ENCODE measurements at regions not wholly inside any gene's neighbourhood (a gene's known extent, or its start where the extent isn't known, plus 50 kb on each side); places are given as distances from the start of the nearest gene placed in this dataset.

DNA sequence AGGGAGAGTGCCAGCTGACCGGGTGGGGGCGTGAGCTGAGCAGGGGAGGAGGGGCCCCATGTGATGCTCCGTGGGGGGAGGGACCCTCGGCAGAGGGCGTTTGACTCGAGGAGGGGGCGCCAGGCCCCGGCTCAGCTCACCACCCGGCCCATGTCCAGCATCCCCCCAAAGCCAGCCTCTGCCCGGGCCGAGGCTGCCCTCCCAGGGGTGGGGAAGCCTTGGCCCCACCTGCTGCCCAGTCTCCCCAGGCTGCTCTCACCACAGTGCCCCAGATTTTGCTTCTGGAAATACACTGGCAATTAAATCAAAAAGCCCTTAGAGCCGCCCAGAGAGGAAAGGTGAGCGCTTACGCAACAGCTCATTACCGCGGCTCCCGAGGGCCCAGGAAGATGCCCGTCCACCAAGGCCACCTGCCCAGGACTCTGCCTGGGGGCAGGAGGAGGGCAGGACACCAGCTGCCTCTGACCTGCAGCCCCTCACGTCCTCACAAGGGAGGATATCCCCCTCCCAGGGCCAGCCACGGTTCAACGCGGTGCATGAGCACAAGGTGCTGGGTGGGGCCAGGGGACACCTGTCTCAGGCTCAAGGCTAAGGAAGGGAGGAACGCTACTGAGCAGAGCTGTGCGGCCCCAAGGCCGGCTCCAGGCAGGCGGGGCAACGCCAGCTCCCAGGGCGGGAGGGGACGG, 70.0 kb upstream of the INPP5A start:
- H3K4me3 ChIP-seq: peak overlapping the region in 2 of 4 donors; percentile 12 to 13
- peak; percentile 60 for DNase-seq

DNA sequence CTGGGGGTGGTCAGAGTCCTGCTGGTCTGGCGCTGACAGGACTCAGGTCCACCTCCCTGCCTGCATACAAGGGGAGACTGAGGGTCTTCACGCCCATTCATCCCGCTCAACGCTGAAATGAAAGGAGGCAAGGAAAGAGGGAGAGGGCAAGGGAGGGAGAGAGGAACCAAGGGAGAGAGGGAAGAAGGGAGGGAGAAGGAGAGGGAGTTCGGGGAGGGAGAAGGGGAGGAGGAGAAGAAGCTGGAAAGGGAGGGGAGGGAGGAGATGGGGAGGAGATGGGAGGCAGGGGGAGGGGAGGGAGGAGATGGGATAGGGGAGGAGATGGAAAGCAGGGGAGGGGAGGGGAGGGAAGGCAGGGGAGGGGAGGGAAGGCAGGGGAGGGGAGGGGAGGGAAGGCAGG, 69.4 kb upstream of the INPP5A start:
- intact Hi-C loops (cut with DNase I; ENCODE audit: low total_unique reads): loop anchor here (5.0 kb wide), 1 partner anchor 69 kb away; the partner anchor contains the start of gene INPP5A
- in situ Hi-C loops (cut with MboI; ENCODE audit: low pct_ligation_motif_present in 1 of 4, low pct_unique_long_range_greater_than_20kb in 1 of 4, low sequenced_read_pairs in 3 of 4): loop anchor here in 1 of 4 donors (25.0 kb wide), 1 partner anchor 256 kb away; no protein-coding TSS in a partner anchor
- no peaks in the 10 kb centered on the region for H3K9me3 ChIP-seq
- H3K27ac ChIP-seq: peak overlapping the region; percentile 72 to 91 (median 88)
- 52 to 58% methylated on average over 5 of the region's 5 CpGs for WGBS, 2 donors (ENCODE audit: low coverage in 1 of 2)
- peak overlapping the region in 2 of 4 donors; percentile 12 to 13 for H3K4me3 ChIP-seq
- no peaks in the 10 kb centered on the region for H3K36me3 ChIP-seq
- H3K27me3 ChIP-seq: no peaks in the 10 kb centered on the region
- TF ChIP-seq POLR2A (IDR thresholded peaks at IDR 0.05): no peak
- no peak for TF ChIP-seq POLR2AphosphoS5 (IDR thresholded peaks at IDR 0.05)
- TF ChIP-seq, protein P1, sequence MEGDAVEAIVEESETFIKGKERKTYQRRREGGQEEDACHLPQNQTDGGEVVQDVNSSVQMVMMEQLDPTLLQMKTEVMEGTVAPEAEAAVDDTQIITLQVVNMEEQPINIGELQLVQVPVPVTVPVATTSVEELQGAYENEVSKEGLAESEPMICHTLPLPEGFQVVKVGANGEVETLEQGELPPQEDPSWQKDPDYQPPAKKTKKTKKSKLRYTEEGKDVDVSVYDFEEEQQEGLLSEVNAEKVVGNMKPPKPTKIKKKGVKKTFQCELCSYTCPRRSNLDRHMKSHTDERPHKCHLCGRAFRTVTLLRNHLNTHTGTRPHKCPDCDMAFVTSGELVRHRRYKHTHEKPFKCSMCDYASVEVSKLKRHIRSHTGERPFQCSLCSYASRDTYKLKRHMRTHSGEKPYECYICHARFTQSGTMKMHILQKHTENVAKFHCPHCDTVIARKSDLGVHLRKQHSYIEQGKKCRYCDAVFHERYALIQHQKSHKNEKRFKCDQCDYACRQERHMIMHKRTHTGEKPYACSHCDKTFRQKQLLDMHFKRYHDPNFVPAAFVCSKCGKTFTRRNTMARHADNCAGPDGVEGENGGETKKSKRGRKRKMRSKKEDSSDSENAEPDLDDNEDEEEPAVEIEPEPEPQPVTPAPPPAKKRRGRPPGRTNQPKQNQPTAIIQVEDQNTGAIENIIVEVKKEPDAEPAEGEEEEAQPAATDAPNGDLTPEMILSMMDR (IDR thresholded peaks at IDR 0.05): no peak
- no peak for TF ChIP-seq EP300 (IDR thresholded peaks at IDR 0.05; ENCODE audit: low read depth)
- DNase-seq: no peak
- H3K4me1 ChIP-seq: peaks cover 37 to 55% (median 52%) of the 10 kb centered on the region in 4 donors

More for the DNA sequence above, 70.0 kb upstream of the INPP5A start:
- Histone ChIP-seq H3K27ac (peak overlapping the region; percentile 72 to 91 (median 88)), H3K4me1 (peaks cover 42 to 61% (median 57%) of the 10 kb centered on the region in 4 donors), H3K27me3 (no peaks in the 10 kb centered on the region), H3K36me3 (no peaks in the 10 kb centered on the region), H3K9me3 (no peaks in the 10 kb centered on the region)
- in situ Hi-C loops (cut with MboI; ENCODE audit: low pct_ligation_motif_present in 1 of 4, low pct_unique_long_range_greater_than_20kb in 1 of 4, low sequenced_read_pairs in 3 of 4) (loop anchor here in 1 of 4 donors (25.0 kb wide), 1 partner anchor 255 kb away; no protein-coding TSS in a partner anchor), intact Hi-C loops (cut with DNase I; ENCODE audit: low total_unique reads) (loop anchor here (5.0 kb wide), 1 partner anchor 70 kb away; the partner anchor contains the start of gene INPP5A)
- WGBS, 2 donors (ENCODE audit: low coverage in 1 of 2): 51% methylated on average over 27 of the region's 29 CpGs; no CpG with 5 or more reads in 1 of the 2 donors
- TF ChIP-seq POLR2AphosphoS5 (IDR thresholded peaks at IDR 0.05): peak in 1 of 3 donors; percentile 23
- TF ChIP-seq, protein P1 (IDR thresholded peaks at IDR 0.05): no peak
- peak; percentile 39 for TF ChIP-seq POLR2A (IDR thresholded peaks at IDR 0.05)

DNA sequence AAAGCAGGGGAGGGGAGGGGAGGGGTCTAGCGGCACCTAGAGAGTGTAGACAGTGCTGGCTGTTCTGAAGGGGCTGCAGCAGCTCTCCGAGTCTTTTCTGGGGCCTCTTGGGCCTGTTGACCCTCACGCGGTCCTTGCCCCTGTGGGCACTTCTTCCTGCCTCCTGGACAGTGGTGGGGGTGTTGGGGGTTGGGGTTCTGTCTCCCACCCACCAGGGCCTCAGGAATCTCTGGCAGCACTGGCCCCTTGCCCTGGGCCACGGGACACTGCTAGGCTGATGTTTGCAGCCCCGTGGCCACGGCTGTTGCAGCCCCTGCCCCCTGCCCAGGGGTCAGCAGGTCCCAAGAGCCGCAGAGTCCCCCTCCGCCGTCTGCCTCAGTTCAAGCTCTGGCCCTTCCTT, 68.9 kb upstream of the INPP5A start:
- H3K4me1 ChIP-seq: peaks cover 33 to 50% (median 47%) of the 10 kb centered on the region in 4 donors
- intact Hi-C loops (cut with DNase I; ENCODE audit: low total_unique reads) (loop anchor here (5.0 kb wide), 1 partner anchor 69 kb away; the partner anchor contains the start of gene INPP5A), in situ Hi-C loops (cut with MboI; ENCODE audit: low pct_ligation_motif_present in 1 of 4, low pct_unique_long_range_greater_than_20kb in 1 of 4, low sequenced_read_pairs in 3 of 4) (loop anchor here in 1 of 4 donors (25.0 kb wide), 1 partner anchor 256 kb away; no protein-coding TSS in a partner anchor)
- H3K27me3 ChIP-seq: no peaks in the 10 kb centered on the region
- no peak for TF ChIP-seq POLR2A (IDR thresholded peaks at IDR 0.05)
- no peak for TF ChIP-seq EP300 (IDR thresholded peaks at IDR 0.05; ENCODE audit: low read depth)
- TF ChIP-seq, protein P1 (IDR thresholded peaks at IDR 0.05): no peak
- TF ChIP-seq POLR2AphosphoS5 (IDR thresholded peaks at IDR 0.05): no peak
- H3K4me3 ChIP-seq: no peak overlapping the region
- peak overlapping the region; percentile 58 to 75 (median 67) for H3K27ac ChIP-seq
- no peaks in the 10 kb centered on the region for H3K36me3 ChIP-seq
- 84% methylated on average over 10 of the region's 10 CpGs; no CpG with 5 or more reads in 1 of the 2 donors for WGBS, 2 donors (ENCODE audit: low coverage in 1 of 2)
- no peak for DNase-seq
- H3K9me3 ChIP-seq: no peaks in the 10 kb centered on the region

DNA sequence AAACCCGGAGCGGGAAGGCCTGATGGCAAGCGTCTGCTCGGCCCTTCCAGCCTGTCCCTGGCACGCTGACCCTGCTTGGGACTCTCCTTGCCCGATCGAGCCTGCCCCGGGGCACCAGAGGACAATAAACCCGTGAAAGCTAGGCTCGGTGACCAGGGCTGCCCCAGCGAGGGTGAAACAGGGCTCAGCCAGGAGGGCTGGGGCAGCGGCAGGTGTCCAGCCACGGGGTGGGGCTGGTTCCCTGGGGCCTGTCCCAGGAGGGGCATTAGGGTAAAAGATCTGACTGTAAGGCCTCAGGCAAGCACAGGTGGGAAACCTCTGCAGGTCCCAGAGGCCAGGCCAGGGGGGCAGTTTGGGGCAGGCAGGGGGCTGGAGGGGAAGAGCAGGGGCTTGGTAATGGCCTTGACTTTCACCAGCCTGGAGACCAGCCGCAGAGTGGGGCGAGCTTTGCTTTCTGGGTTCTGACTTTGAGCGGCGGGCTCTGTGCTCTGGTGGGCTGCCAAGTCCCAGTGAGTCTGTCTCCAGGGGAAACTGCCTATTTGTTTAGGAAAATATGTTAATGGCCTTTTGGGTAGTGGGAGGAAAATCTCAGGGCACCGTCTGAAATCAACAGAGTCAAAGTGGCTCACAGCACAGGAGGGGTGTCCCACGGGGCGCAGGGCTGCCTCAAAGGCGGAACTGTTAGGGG, 68.2 kb upstream of the INPP5A start:
- intact Hi-C loops (cut with DNase I; ENCODE audit: low total_unique reads): loop anchor here (5.0 kb wide), 1 partner anchor 68 kb away; the partner anchor contains the start of gene INPP5A
- in situ Hi-C loops (cut with MboI; ENCODE audit: low pct_ligation_motif_present in 1 of 4, low pct_unique_long_range_greater_than_20kb in 1 of 4, low sequenced_read_pairs in 3 of 4): loop anchor here in 1 of 4 donors (25.0 kb wide), 1 partner anchor 257 kb away; no protein-coding TSS in a partner anchor
- no peak overlapping the region for H3K4me3 ChIP-seq
- DNase-seq: no peak
- peak overlapping the region; percentile 58 to 75 (median 67) for H3K27ac ChIP-seq
- no peaks in the 10 kb centered on the region for H3K9me3 ChIP-seq
- TF ChIP-seq POLR2A (IDR thresholded peaks at IDR 0.05) (no peak), POLR2AphosphoS5 (IDR thresholded peaks at IDR 0.05) (peak in 1 of 3 donors; percentile 11)
- WGBS, 2 donors (ENCODE audit: low coverage in 1 of 2): 49 to 57% methylated on average over 6 to 21 of the region's 21 CpGs
- peaks cover 26 to 44% (median 40%) of the 10 kb centered on the region in 4 donors for H3K4me1 ChIP-seq
- H3K27me3 ChIP-seq: no peaks in the 10 kb centered on the region
- H3K36me3 ChIP-seq: no peaks in the 10 kb centered on the region

All from transverse colon (tissue), 4 donors.